Glutamatergic neuron (in vitro differentiated cells): ENCODE measurements at regions not wholly inside any gene's neighbourhood (a gene's known extent, or its start where the extent isn't known, plus 50 kb on each side); places are given as distances from the start of the nearest gene placed in this dataset.

Experiments used
- DNase-seq: peaks from one replicate; pipeline ENCODE4 v3.0.0; 2022
- H3K27ac Mint-ChIP-seq: one replicate; pipeline ENCODE4 v1.8.0; 2020; ENCODE audit warnings: mild to moderate bottlenecking, mixed read lengths, inconsistent platforms; ENCODE audit not compliant: unreplicated experiment
- H3K27me3 Mint-ChIP-seq: one replicate; pipeline ENCODE4 v1.8.0; 2020; ENCODE audit warnings: mild to moderate bottlenecking, moderate library complexity, mixed read lengths, inconsistent platforms; ENCODE audit not compliant: unreplicated experiment
- H3K36me3 Mint-ChIP-seq: one replicate; pipeline ENCODE4 v1.8.0; 2020; ENCODE audit warnings: mild to moderate bottlenecking, mixed read lengths, inconsistent platforms; ENCODE audit not compliant: unreplicated experiment
- H3K4me1 Mint-ChIP-seq: one replicate; pipeline ENCODE4 v1.8.0; 2020; ENCODE audit warnings: mild to moderate bottlenecking, low read depth, mixed read lengths, inconsistent platforms; ENCODE audit not compliant: unreplicated experiment
- H3K4me3 Mint-ChIP-seq: one replicate; pipeline ENCODE4 v1.8.0; 2020; ENCODE audit warnings: mild to moderate bottlenecking, mixed read lengths, inconsistent platforms; ENCODE audit not compliant: unreplicated experiment
- H3K9me3 Mint-ChIP-seq: one replicate; pipeline ENCODE4 v1.8.0; 2020; ENCODE audit warnings: mild to moderate bottlenecking, moderate library complexity, mixed read lengths, inconsistent platforms; ENCODE audit not compliant: unreplicated experiment
- TF ChIP-seq, protein P1 (sequence below): fragments of 200-600 bp; sonication (generic); IDR thresholded peaks from one replicate; pipeline ENCODE4 v1.5.0; 2021; ENCODE audit not compliant: partially characterized antibody, unreplicated experiment

GRCh38 chr5:67427850-67428298 is 231.3 kb upstream of the CD180 start:
- DNase-seq: no peak
- Mint-ChIP-seq H3K9me3 (no peaks in the 10 kb centered on the region), H3K36me3 (no peaks in the 10 kb centered on the region), H3K4me1 (no peaks in the 10 kb centered on the region), H3K27ac (no peak overlapping the region), H3K4me3 (no peak overlapping the region), H3K27me3 (no peaks in the 10 kb centered on the region)
- TF ChIP-seq, protein P1, sequence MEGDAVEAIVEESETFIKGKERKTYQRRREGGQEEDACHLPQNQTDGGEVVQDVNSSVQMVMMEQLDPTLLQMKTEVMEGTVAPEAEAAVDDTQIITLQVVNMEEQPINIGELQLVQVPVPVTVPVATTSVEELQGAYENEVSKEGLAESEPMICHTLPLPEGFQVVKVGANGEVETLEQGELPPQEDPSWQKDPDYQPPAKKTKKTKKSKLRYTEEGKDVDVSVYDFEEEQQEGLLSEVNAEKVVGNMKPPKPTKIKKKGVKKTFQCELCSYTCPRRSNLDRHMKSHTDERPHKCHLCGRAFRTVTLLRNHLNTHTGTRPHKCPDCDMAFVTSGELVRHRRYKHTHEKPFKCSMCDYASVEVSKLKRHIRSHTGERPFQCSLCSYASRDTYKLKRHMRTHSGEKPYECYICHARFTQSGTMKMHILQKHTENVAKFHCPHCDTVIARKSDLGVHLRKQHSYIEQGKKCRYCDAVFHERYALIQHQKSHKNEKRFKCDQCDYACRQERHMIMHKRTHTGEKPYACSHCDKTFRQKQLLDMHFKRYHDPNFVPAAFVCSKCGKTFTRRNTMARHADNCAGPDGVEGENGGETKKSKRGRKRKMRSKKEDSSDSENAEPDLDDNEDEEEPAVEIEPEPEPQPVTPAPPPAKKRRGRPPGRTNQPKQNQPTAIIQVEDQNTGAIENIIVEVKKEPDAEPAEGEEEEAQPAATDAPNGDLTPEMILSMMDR: no peak

DNA sequence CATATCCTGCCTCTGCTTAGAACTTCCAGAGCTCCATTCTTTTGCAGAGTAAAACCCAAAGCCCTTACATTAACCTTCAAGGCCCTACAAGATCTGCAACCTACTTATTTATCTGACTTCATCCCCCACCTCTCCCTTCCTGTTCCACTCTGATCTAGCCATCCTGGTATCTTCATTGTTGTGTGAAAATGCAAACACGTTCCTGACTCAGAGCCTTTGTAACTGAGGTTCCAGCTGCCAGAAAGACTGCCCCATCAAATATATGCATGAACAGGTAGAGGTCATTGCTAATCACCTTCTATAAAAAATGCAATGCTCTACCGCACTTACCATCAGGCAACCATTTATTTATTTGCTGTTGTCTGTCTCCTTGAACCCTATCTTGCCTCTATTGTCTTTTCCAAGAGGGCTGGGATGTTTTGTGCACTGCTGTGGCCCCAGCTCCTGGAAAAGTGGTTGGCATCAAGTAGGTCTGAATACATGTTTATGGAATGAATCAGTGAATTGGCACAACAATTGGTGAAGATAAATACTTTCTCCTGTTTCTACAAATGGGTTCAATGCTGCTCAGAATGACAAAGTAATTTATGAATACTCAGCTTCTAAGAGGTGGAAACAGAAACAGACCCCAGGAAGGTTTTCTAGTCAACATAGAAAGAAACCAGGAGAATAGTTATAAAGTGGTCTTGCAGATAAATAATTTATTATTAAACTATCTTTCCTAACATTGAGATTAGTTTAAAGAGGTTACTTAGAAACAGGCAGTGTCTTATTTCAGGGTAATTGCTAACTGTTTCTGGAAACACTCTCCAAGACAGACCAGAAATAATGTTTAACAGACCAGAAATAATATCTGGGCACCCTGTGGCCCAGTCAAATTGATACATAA is 230.6 kb upstream of the CD180 start:
- H3K9me3 Mint-ChIP-seq: no peaks in the 10 kb centered on the region
- no peak for DNase-seq
- no peak overlapping the region for H3K4me3 Mint-ChIP-seq
- no peaks in the 10 kb centered on the region for H3K4me1 Mint-ChIP-seq
- no peak overlapping the region for H3K27ac Mint-ChIP-seq
- no peaks in the 10 kb centered on the region for H3K27me3 Mint-ChIP-seq
- TF ChIP-seq, protein P1: no peak
- no peaks in the 10 kb centered on the region for H3K36me3 Mint-ChIP-seq

DNA sequence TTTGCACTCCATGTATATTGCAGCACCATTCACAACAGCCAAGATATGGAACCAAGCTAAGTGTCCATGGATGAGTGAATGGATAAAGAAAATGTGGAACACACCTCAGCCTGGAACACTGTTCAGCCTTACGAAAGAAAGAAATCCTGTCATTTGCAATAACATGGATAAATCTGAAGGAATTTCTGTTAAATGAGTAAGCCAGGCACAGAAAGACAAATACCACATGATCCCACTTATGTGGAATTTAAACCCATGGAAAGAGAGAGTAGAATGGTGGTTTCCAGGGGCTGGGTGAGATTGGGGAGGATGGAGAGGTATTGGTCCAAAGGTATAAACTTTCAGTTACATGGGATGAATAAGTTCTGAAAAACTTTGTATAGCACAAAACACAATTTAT is 228.9 kb upstream of the CD180 start:
- Mint-ChIP-seq H3K27me3 (no peaks in the 10 kb centered on the region), H3K36me3 (no peaks in the 10 kb centered on the region), H3K4me3 (no peak overlapping the region), H3K9me3 (peaks cover 2% of the 10 kb centered on the region), H3K4me1 (no peaks in the 10 kb centered on the region), H3K27ac (no peak overlapping the region)
- DNase-seq: no peak
- TF ChIP-seq, protein P1: no peak

GRCh38 chr5:67417839-67418238 is 221.2 kb upstream of the CD180 start:
- H3K9me3 Mint-ChIP-seq: peaks cover 2% of the 10 kb centered on the region
- TF ChIP-seq, protein P1: no peak
- H3K36me3 Mint-ChIP-seq: no peaks in the 10 kb centered on the region
- H3K27me3 Mint-ChIP-seq: no peaks in the 10 kb centered on the region
- H3K4me1 Mint-ChIP-seq: no peaks in the 10 kb centered on the region
- no peak overlapping the region for H3K27ac Mint-ChIP-seq
- H3K4me3 Mint-ChIP-seq: no peak overlapping the region
- DNase-seq: no peak

GRCh38 chr5:67416986-67417385 is 220.4 kb upstream of the CD180 start:
- no peak overlapping the region for H3K4me3 Mint-ChIP-seq
- no peak overlapping the region for H3K27ac Mint-ChIP-seq
- no peaks in the 10 kb centered on the region for H3K36me3 Mint-ChIP-seq
- TF ChIP-seq, protein P1: no peak
- no peaks in the 10 kb centered on the region for H3K4me1 Mint-ChIP-seq
- DNase-seq: no peak
- peaks cover 2% of the 10 kb centered on the region for H3K9me3 Mint-ChIP-seq
- H3K27me3 Mint-ChIP-seq: no peaks in the 10 kb centered on the region
